IMR-90 (cell line): ENCODE measurements at regions not wholly inside any gene's neighbourhood (a gene's known extent, or its start where the extent isn't known, plus 50 kb on each side); places are given as distances from the start of the nearest gene placed in this dataset.

Source experiments
- ATAC-seq: fragments of 200-7000 bp; cut with Tn5 transposase; 2 replicates; pipeline ENCODE4 v1.9.1; 2020; ENCODE audit warnings: low read depth, mild to moderate bottlenecking, moderate library complexity
- BruUV-seq: library from RNA; stranded (reverse); fragments of 400-500 nt; replicated peaks from 2 replicates; lab custom pipeline; 2021; lab: Mats Ljungman, UMichigan
- CTCF ChIA-PET: fragments of 300-600 bp; formaldehyde crosslinking; extraction: SDS; loops from one replicate; lab custom pipeline; 2021; ENCODE audit warnings: antibody characterized with exemption; lab: Yijun Ruan, JAX
- POLR2A ChIA-PET: fragments of 300-600 bp; sonication (Branson Sonifier 250); formaldehyde crosslinking; loops from one replicate; lab custom pipeline; 2022; ENCODE audit warnings: antibody characterized with exemption; ENCODE audit not compliant: unreplicated experiment; lab: Charles Lee
- DNase-seq: peaks from one replicate; pipeline ENCODE4 v3.0.0; 2013
- H2AFZ ChIP-seq: replicated peaks from 2 replicates; pipeline ENCODE3; 2013; ENCODE audit warnings: low read length, mild to moderate bottlenecking; ENCODE audit not compliant: poor library complexity
- H2AK5ac ChIP-seq: 2 replicates; pipeline ENCODE4 v1.6.1; 2013; ENCODE audit warnings: low read depth, low read length, inconsistent platforms
- H2AK9ac ChIP-seq: replicated peaks from 2 replicates; pipeline ENCODE3; 2013; ENCODE audit warnings: mild to moderate bottlenecking, low read depth, low read length, moderate library complexity; ENCODE audit not compliant: poor library complexity
- H2BK120ac ChIP-seq: 2 replicates; pipeline ENCODE4 v1.6.1; 2013; ENCODE audit warnings: low read depth, low read length, inconsistent platforms
- H2BK15ac ChIP-seq: 3 replicates; pipeline ENCODE4 v1.6.1; 2013; ENCODE audit warnings: low read depth, low read length, inconsistent platforms
- H2BK20ac ChIP-seq: 2 replicates; pipeline ENCODE4 v1.6.1; 2013; ENCODE audit warnings: low read depth, mild to moderate bottlenecking, inconsistent platforms, low read length, moderate library complexity
- H2BK5ac ChIP-seq: 2 replicates; pipeline ENCODE4 v1.6.1; 2013; ENCODE audit warnings: mild to moderate bottlenecking, low read depth, low read length, inconsistent platforms; ENCODE audit not compliant: poor library complexity, severe bottlenecking
- H3K14ac ChIP-seq: replicated peaks from 2 replicates; pipeline ENCODE4 v1.6.1; 2013; ENCODE audit warnings: low read depth, low read length, inconsistent platforms
- H3K18ac ChIP-seq: 2 replicates; pipeline ENCODE4 v1.6.1; 2013; ENCODE audit warnings: low read depth, low read length, control low read depth
- H3K23ac ChIP-seq: 2 replicates; pipeline ENCODE4 v1.6.1; 2013; ENCODE audit warnings: low read depth, low read length, inconsistent platforms
- H3K27ac ChIP-seq: 2 replicates; pipeline ENCODE4 v1.5.1; 2013; ENCODE audit warnings: mild to moderate bottlenecking, control low read depth, low read length; ENCODE audit not compliant: insufficient read depth
- H3K27me3 ChIP-seq: 2 replicates; pipeline ENCODE4 v1.6.1; 2013; ENCODE audit warnings: low read length; ENCODE audit not compliant: control insufficient read depth, insufficient read depth
- H3K36me3 ChIP-seq: 2 replicates; pipeline ENCODE4 v1.6.1; 2013; ENCODE audit warnings: low read length, mixed read lengths; ENCODE audit not compliant: control insufficient read depth, insufficient read depth
- H3K4ac ChIP-seq: 2 replicates; pipeline ENCODE4 v1.6.1; 2013; ENCODE audit warnings: low read depth, low read length, inconsistent platforms
- H3K4me1 ChIP-seq: 2 replicates; pipeline ENCODE4 v1.6.1; 2013; ENCODE audit warnings: low read length, mixed read lengths; ENCODE audit not compliant: control insufficient read depth, insufficient read depth
- H3K4me2 ChIP-seq: 2 replicates; pipeline ENCODE4 v1.6.1; 2013; ENCODE audit warnings: low read depth, mild to moderate bottlenecking, control low read depth, low read length, moderate library complexity
- H3K4me3 ChIP-seq: 2 replicates; pipeline ENCODE4 v1.5.1; 2013; ENCODE audit warnings: low read depth, mild to moderate bottlenecking, control low read depth, low read length, moderate library complexity; ENCODE audit not compliant: insufficient read depth
- H3K56ac ChIP-seq: 2 replicates; pipeline ENCODE4 v1.6.1; 2013; ENCODE audit warnings: low read length, inconsistent platforms; ENCODE audit not compliant: insufficient read depth; ENCODE audit errors: extremely low read depth
- H3K79me1 ChIP-seq, 2 experiments: 2 replicates each; pipeline ENCODE4 v1.6.1; 2013; ENCODE audit warnings: low read length in 2 of 2, inconsistent platforms in 1 of 2, low read depth in 1 of 2
- H3K9ac ChIP-seq: 2 replicates; pipeline ENCODE4 v1.6.1; 2013; ENCODE audit warnings: low read depth, low read length, control low read depth
- H3K9me1 ChIP-seq: 2 replicates; pipeline ENCODE4 v1.6.1; 2013; ENCODE audit warnings: low read length, inconsistent platforms; ENCODE audit not compliant: insufficient read depth
- H3K9me3 ChIP-seq: 2 replicates; pipeline ENCODE4 v1.6.1; 2013; ENCODE audit warnings: low read length; ENCODE audit not compliant: control insufficient read depth, insufficient read depth
- H4K20me1 ChIP-seq: 2 replicates; pipeline ENCODE4 v1.6.1; 2013; ENCODE audit warnings: low read length, inconsistent platforms; ENCODE audit not compliant: insufficient read depth
- H4K5ac ChIP-seq: 2 replicates; pipeline ENCODE4 v1.6.1; 2013; ENCODE audit warnings: mild to moderate bottlenecking, low read depth, low read length, control low read depth
- H4K8ac ChIP-seq, 2 experiments: 2 replicates each; pipeline ENCODE4 v1.6.1; 2013; ENCODE audit warnings: low read depth in 2 of 2, low read length in 2 of 2, control low read depth in 1 of 2, inconsistent platforms in 1 of 2
- H4K91ac ChIP-seq: 2 replicates; pipeline ENCODE4 v1.6.1; 2013; ENCODE audit warnings: low read depth, low read length, inconsistent platforms; ENCODE audit not compliant: insufficient read depth
- BHLHE40 ChIP-seq: fragments of 150-350 bp; IDR thresholded peaks from 2 replicates; pipeline ENCODE4 v1.6.1; 2016; ENCODE audit warnings: mild to moderate bottlenecking, low read depth, low read length
- CEBPB ChIP-seq: IDR thresholded peaks from 2 replicates; pipeline ENCODE4 v1.6.1; 2012; ENCODE audit warnings: low read depth, low read length, improper control_type of control experiment
- CHD1 ChIP-seq: IDR thresholded peaks from 2 replicates; pipeline ENCODE4 v1.6.1; 2012; ENCODE audit warnings: low read depth, low read length, improper control_type of control experiment
- ELK1 ChIP-seq: fragments of 150-350 bp; IDR thresholded peaks from 2 replicates; pipeline ENCODE4 v1.6.1; 2016; ENCODE audit warnings: low read depth, mild to moderate bottlenecking, low read length, moderate library complexity, borderline replicate concordance
- FOS ChIP-seq: fragments of 150-350 bp; IDR thresholded peaks from 2 replicates; pipeline ENCODE4 v1.6.1; 2016; ENCODE audit warnings: low read depth, low read length
- MAFK ChIP-seq: IDR thresholded peaks from 2 replicates; pipeline ENCODE4 v1.6.1; 2012; ENCODE audit warnings: low read depth, low read length, improper control_type of control experiment
- MAZ ChIP-seq: IDR thresholded peaks from 2 replicates; pipeline ENCODE4 v1.6.1; 2012; ENCODE audit warnings: low read depth, mild to moderate bottlenecking, low read length, improper control_type of control experiment, moderate library complexity, borderline replicate concordance
- MXI1 ChIP-seq: IDR thresholded peaks from 2 replicates; pipeline ENCODE4 v1.6.1; 2012; ENCODE audit warnings: low read depth, mild to moderate bottlenecking, low read length, moderate library complexity, borderline replicate concordance
- NFE2L2 ChIP-seq: fragments of 150-350 bp; IDR thresholded peaks from 2 replicates; pipeline ENCODE4 v1.6.1; 2016; ENCODE audit warnings: low read depth, mild to moderate bottlenecking, low read length
- POLR2A ChIP-seq: IDR thresholded peaks from 2 replicates; pipeline ENCODE4 v1.6.1; 2012; ENCODE audit warnings: mild to moderate bottlenecking, low read depth, low read length
- RAD21 ChIP-seq: IDR thresholded peaks from 2 replicates; pipeline ENCODE4 v1.6.1; 2012; ENCODE audit warnings: low read length, improper control_type of control experiment
- RCOR1 ChIP-seq: IDR thresholded peaks from 2 replicates; pipeline ENCODE4 v1.6.1; 2012; ENCODE audit warnings: mild to moderate bottlenecking, low read length, improper control_type of control experiment; ENCODE audit not compliant: insufficient replicate concordance
- RFX5 ChIP-seq: IDR thresholded peaks from 2 replicates; pipeline ENCODE4 v1.8.0; 2012; ENCODE audit warnings: low read depth, mild to moderate bottlenecking, low read length, moderate library complexity
- SMC3 ChIP-seq: fragments of 150-350 bp; IDR thresholded peaks from 2 replicates; pipeline ENCODE4 v1.6.1; 2016; ENCODE audit warnings: low read depth, mild to moderate bottlenecking, antibody characterized with exemption, low read length, moderate library complexity
- WGBS, 2 experiments: methylation state at CpG; one replicate each; pipeline versions ENCODE4 v1.1.5 to v1.1.7; 2013; ENCODE audit warnings: missing lambda C conversion rate in 2 of 2; ENCODE audit not compliant: insufficient read length in 1 of 2; ENCODE audit errors: extremely low coverage in 2 of 2; 5-methylcytosine and 5-hydroxymethylcytosine counted together
- dilution Hi-C: fragments of 300-500 bp; cut with HindIII; formaldehyde crosslinking; loops from one replicate; pipeline ENCODE4 v1.14.3; 2018; ENCODE audit warnings: low sequenced_read_pairs; ENCODE audit not compliant: unreplicated experiment
- in situ Hi-C: fragments of 300-500 bp; cut with MboI; formaldehyde crosslinking; loops from 3 replicates; pipeline ENCODE4 v1.14.3; 2019; ENCODE audit warnings: low sequenced_read_pairs, inconsistent platforms, mixed read lengths
- intact Hi-C: fragments of 100-400 bp; cut with micrococcal nuclease; formaldehyde crosslinking; loops from 2 replicates; pipeline ENCODE4 v1.10.0; 2022

GRCh38 chr2:176793792-176794191, 418.8 kb upstream of the HNRNPA3 start:
- BruUV-seq: no TSS peak
- H3K9me3 ChIP-seq: no peaks in the 10 kb centered on the region
- no peak overlapping the region for H2AFZ ChIP-seq
- H4K91ac ChIP-seq: no peak overlapping the region
- H3K27me3 ChIP-seq: no peaks in the 10 kb centered on the region
- H3K4me2 ChIP-seq: no peak overlapping the region
- no peaks in the 10 kb centered on the region for H4K20me1 ChIP-seq
- no peak for ATAC-seq
- ChIA-PET CTCF (interaction anchor here (0.6 to 1.7 kb wide), 2 partner anchors 9 to 519 kb away, joined by 5 to 7 read pairs; no protein-coding TSS in a partner anchor), POLR2A (no interaction called here)
- dilution Hi-C loops (no loop called here), in situ Hi-C loops (no loop called here), intact Hi-C loops (no loop called here)
- no peak overlapping the region for H2BK20ac ChIP-seq
- H3K9me1 ChIP-seq: no peaks in the 10 kb centered on the region
- TF ChIP-seq NFE2L2: no peak
- no peak for TF ChIP-seq SMC3
- TF ChIP-seq RCOR1: no peak
- TF ChIP-seq RAD21: no peak
- no peak for TF ChIP-seq MAFK
- TF ChIP-seq ELK1: no peak
- no peak for TF ChIP-seq RFX5
- TF ChIP-seq MXI1: no peak
- no peak for TF ChIP-seq CEBPB
- no peak for TF ChIP-seq CHD1
- no peak for TF ChIP-seq BHLHE40
- no peak for TF ChIP-seq MAZ
- TF ChIP-seq POLR2A: no peak
- TF ChIP-seq FOS: no peak
- WGBS, 2 experiments: no CpG with 5 or more reads among the region's 6 CpGs
- no peak overlapping the region for H2AK9ac ChIP-seq
- no peak overlapping the region for H3K18ac ChIP-seq
- H4K5ac ChIP-seq: no peak overlapping the region
- no peak overlapping the region for H4K8ac ChIP-seq
- no peak overlapping the region for H3K23ac ChIP-seq
- no peak overlapping the region for H3K27ac ChIP-seq
- H2BK5ac ChIP-seq: no peak overlapping the region
- H3K4me1 ChIP-seq: no peaks in the 10 kb centered on the region
- H3K4ac ChIP-seq: no peak overlapping the region
- DNase-seq: no peak
- no peaks in the 10 kb centered on the region for H3K79me1 ChIP-seq
- no peaks in the 10 kb centered on the region for H3K36me3 ChIP-seq
- no peak overlapping the region for H3K56ac ChIP-seq
- H3K4me3 ChIP-seq: no peak overlapping the region
- no peak overlapping the region for H2AK5ac ChIP-seq
- H2BK15ac ChIP-seq: no peak overlapping the region
- H3K14ac ChIP-seq: no peak overlapping the region
- no peak overlapping the region for H3K9ac ChIP-seq
- H2BK120ac ChIP-seq: no peak overlapping the region
